Calu3 (cell line): ENCODE measurements at regions not wholly inside any gene's neighbourhood (a gene's known extent, or its start where the extent isn't known, plus 50 kb on each side); places are given as distances from the start of the nearest gene placed in this dataset.
"Not testable (repeated sequence)": the region's sequence is repeated elsewhere in the genome, so short reads cannot be mapped to it uniquely, and the experiment has no call there.

Experiments
- BruUV-seq: library from RNA; stranded (reverse); fragments of 400-500 nt; replicated peaks from 2 replicates; lab custom pipeline; 2021; lab: Mats Ljungman, UMichigan
- CTCF ChIA-PET: fragments of 300-600 bp; sonication (Branson Sonifier 250); formaldehyde crosslinking; loops from one replicate; lab custom pipeline; 2022; ENCODE audit warnings: antibody characterized with exemption; lab: Charles Lee
- DNase-seq: peaks from one replicate; pipeline ENCODE4 v3.0.0; 2022
- H3K27ac Mint-ChIP-seq: one replicate; pipeline ENCODE4 v1.8.0; 2022; ENCODE audit warnings: mixed read lengths; ENCODE audit not compliant: unreplicated experiment
- H3K27me3 Mint-ChIP-seq: one replicate; pipeline ENCODE4 v1.8.0; 2022; ENCODE audit warnings: mixed read lengths; ENCODE audit not compliant: unreplicated experiment
- H3K36me3 Mint-ChIP-seq: one replicate; pipeline ENCODE4 v1.8.0; 2022; ENCODE audit warnings: mild to moderate bottlenecking, moderate library complexity, mixed read lengths; ENCODE audit not compliant: insufficient read depth, unreplicated experiment
- H3K4me1 Mint-ChIP-seq: one replicate; pipeline ENCODE4 v1.8.0; 2022; ENCODE audit warnings: mild to moderate bottlenecking, low read depth, mixed read lengths; ENCODE audit not compliant: unreplicated experiment
- H3K4me3 Mint-ChIP-seq: one replicate; pipeline ENCODE4 v1.8.0; 2022; ENCODE audit warnings: mild to moderate bottlenecking, low read depth, moderate library complexity, mixed read lengths; ENCODE audit not compliant: unreplicated experiment
- H3K9me3 Mint-ChIP-seq: one replicate; pipeline ENCODE4 v1.8.0; 2022; ENCODE audit warnings: low read depth, mixed read lengths; ENCODE audit not compliant: unreplicated experiment
- CTCF ChIP-seq: fragments of 200-600 bp; IDR thresholded peaks from one replicate; pipeline ENCODE4 v1.8.0; 2022; ENCODE audit warnings: antibody characterized with exemption; ENCODE audit not compliant: unreplicated experiment
- intact Hi-C: fragments of 100-400 bp; cut with micrococcal nuclease; formaldehyde crosslinking; loops from one replicate; pipeline ENCODE4 v1.10.0; 2022; ENCODE audit not compliant: unreplicated experiment

GRCh38 chr1:199089393-199090122 is 450.7 kb downstream of the PTPRC start:
- TF ChIP-seq CTCF = no peak
- CTCF ChIA-PET = no interaction called here
- DNase-seq = no peak
- Mint-ChIP-seq H3K4me1 (no peaks in the 10 kb centered on the region), H3K4me3 (no peak overlapping the region), H3K36me3 (no peaks in the 10 kb centered on the region), H3K27ac (no peak overlapping the region), H3K9me3 (no peaks in the 10 kb centered on the region), H3K27me3 (no peaks in the 10 kb centered on the region)
- BruUV-seq = no TSS peak
- intact Hi-C loops = loop anchor here (2.0 kb wide), 1 partner anchor 47 kb away; no protein-coding TSS in a partner anchor

- H3K27ac Mint-ChIP-seq, CTCF ChIA-PET: not testable (repeated sequence)
These were observed 456.8 kb downstream of the PTPRC start for GRCh38 chr1:199095628-199096027.

GRCh38 chr1:199096591-199096990 is 457.8 kb downstream of the PTPRC start:
- Mint-ChIP-seq H3K4me3 (no peak overlapping the region), H3K9me3 (peaks cover 3% of the 10 kb centered on the region), H3K4me1 (no peaks in the 10 kb centered on the region), H3K27ac (no peak overlapping the region), H3K27me3 (no peaks in the 10 kb centered on the region), H3K36me3 (no peaks in the 10 kb centered on the region)
- no peak for TF ChIP-seq CTCF
- intact Hi-C loops = no loop called here
- BruUV-seq = no TSS peak
- CTCF ChIA-PET = no interaction called here
- no peak for DNase-seq

More at GRCh38 chr1:199095628-199096027, 456.8 kb downstream of the PTPRC start:
- intact Hi-C loops, BruUV-seq, H3K36me3 Mint-ChIP-seq, DNase-seq, H3K27me3 Mint-ChIP-seq, H3K4me3 Mint-ChIP-seq, H3K9me3 Mint-ChIP-seq, H3K4me1 Mint-ChIP-seq: not testable (repeated sequence)

- Mint-ChIP-seq H3K27ac (no peak overlapping the region), H3K9me3 (peaks cover 5% of the 10 kb centered on the region), H3K36me3 (no peaks in the 10 kb centered on the region), H3K4me1 (no peaks in the 10 kb centered on the region), H3K27me3 (no peaks in the 10 kb centered on the region), H3K4me3 (no peak overlapping the region)
- BruUV-seq = no TSS peak
- intact Hi-C loops = no loop called here
- CTCF ChIA-PET = no interaction called here
- TF ChIP-seq CTCF = no peak
- no peak for DNase-seq
These were observed 459.6 kb downstream of the PTPRC start for GRCh38 chr1:199098468-199098867.

- Mint-ChIP-seq H3K36me3 (no peaks in the 10 kb centered on the region), H3K9me3 (peaks cover 7% of the 10 kb centered on the region), H3K27ac (no peak overlapping the region), H3K27me3 (no peaks in the 10 kb centered on the region), H3K4me3 (no peak overlapping the region), H3K4me1 (no peaks in the 10 kb centered on the region)
- TF ChIP-seq CTCF = no peak
- CTCF ChIA-PET = no interaction called here
- BruUV-seq = no TSS peak
- DNase-seq = no peak
- intact Hi-C loops = no loop called here
These were observed 462.3 kb downstream of the PTPRC start for GRCh38 chr1:199101139-199101538.
